Esophagus squamous epithelium (tissue), 4 donors: ENCODE measurements at regions not wholly inside any gene's neighbourhood (a gene's known extent, or its start where the extent isn't known, plus 50 kb on each side); places are given as distances from the start of the nearest gene placed in this dataset.

ENCODE experiments used
- POLR2A ChIP-seq, 4 donors: fragments of 450-650 bp; IDR thresholded peaks; one replicate each; pipeline ENCODE4 v1.6.1; 2017; ENCODE audit warnings: antibody characterized with exemption in 4 of 4, mild to moderate bottlenecking in 4 of 4, moderate library complexity in 3 of 4
- TF ChIP-seq, protein P1 (sequence below), 6 experiments: fragments of 450-650 bp in 4 of 6; fragments of 200-600 bp in 2 of 6; sonication (generic) in 2 of 6; IDR thresholded peaks; one replicate each; pipeline ENCODE4 v1.5.1; 2016 to 2019; ENCODE audit warnings: antibody characterized with exemption in 6 of 6, mild to moderate bottlenecking in 4 of 6, moderate library complexity in 4 of 6

DNA sequence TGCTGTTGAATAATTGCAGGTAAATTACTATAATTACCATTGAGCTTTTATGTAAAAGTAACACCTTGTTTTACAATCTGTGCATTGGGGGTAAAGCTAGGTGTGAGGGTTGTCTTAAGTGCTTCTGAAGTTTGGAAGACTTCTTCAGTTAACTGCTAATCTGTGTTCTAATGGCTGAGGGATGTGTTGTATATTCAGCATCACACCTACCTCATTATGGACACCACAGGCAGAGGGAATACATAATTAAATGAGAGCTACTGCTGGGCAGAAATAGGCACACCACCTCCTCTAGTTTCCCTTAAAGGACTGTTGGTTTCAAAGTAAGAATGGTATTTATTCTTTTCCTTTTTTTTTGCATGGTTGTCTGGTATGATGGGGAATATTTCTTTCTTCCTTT is 502.3 kb upstream of the RGS6 start:
- TF ChIP-seq POLR2A (IDR thresholded peaks at IDR 0.05): no peak
- TF ChIP-seq, protein P1, sequence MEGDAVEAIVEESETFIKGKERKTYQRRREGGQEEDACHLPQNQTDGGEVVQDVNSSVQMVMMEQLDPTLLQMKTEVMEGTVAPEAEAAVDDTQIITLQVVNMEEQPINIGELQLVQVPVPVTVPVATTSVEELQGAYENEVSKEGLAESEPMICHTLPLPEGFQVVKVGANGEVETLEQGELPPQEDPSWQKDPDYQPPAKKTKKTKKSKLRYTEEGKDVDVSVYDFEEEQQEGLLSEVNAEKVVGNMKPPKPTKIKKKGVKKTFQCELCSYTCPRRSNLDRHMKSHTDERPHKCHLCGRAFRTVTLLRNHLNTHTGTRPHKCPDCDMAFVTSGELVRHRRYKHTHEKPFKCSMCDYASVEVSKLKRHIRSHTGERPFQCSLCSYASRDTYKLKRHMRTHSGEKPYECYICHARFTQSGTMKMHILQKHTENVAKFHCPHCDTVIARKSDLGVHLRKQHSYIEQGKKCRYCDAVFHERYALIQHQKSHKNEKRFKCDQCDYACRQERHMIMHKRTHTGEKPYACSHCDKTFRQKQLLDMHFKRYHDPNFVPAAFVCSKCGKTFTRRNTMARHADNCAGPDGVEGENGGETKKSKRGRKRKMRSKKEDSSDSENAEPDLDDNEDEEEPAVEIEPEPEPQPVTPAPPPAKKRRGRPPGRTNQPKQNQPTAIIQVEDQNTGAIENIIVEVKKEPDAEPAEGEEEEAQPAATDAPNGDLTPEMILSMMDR (IDR thresholded peaks at IDR 0.05): no peak
